ENCODE measurements at regions not wholly inside any gene's neighbourhood (a gene's known extent, or its start where the extent isn't known, plus 50 kb on each side); places are given as distances from the start of the nearest gene placed in this dataset.

- TF ChIP-seq POLR2AphosphoS5 (IDR thresholded peaks at IDR 0.05) (no peak), SMC3 (conservative IDR thresholded peaks at IDR 0.05; ENCODE audit: poor library complexity) (no peak), EP300 (conservative IDR thresholded peaks at IDR 0.05; ENCODE audit: poor library complexity, severe bottlenecking) (no peak), CTCF (IDR thresholded peaks at IDR 0.05; ENCODE audit: poor library complexity, severe bottlenecking) (no peak), TAF1 (IDR thresholded peaks at IDR 0.05; ENCODE audit: low read depth) (no peak), EZH2 (IDR thresholded peaks at IDR 0.05; ENCODE audit: borderline replicate concordance, insufficient read depth, low read length, poor library complexity, severe bottlenecking) (no peak), MXI1 (conservative IDR thresholded peaks at IDR 0.05; ENCODE audit: poor library complexity, severe bottlenecking) (no peak), RAD21 (conservative IDR thresholded peaks at IDR 0.05) (no peak)
Measured at GRCh38 chr1:221099747-221100595, 220.7 kb downstream of the HLX start.
